Erythroblast (primary cell): ENCODE measurements at regions not wholly inside any gene's neighbourhood (a gene's known extent, or its start where the extent isn't known, plus 50 kb on each side); places are given as distances from the start of the nearest gene placed in this dataset.

ENCODE experiments used
- GATA1 ChIP-seq: IDR thresholded peaks from 2 replicates; pipeline ENCODE4 v1.6.1; 2011; ENCODE audit warnings: low read depth, mild to moderate bottlenecking, control low read depth, low read length, moderate library complexity
- POLR2A ChIP-seq: IDR thresholded peaks from 2 replicates; pipeline ENCODE4 v1.6.1; 2011; ENCODE audit warnings: mild to moderate bottlenecking, low read length

DNA sequence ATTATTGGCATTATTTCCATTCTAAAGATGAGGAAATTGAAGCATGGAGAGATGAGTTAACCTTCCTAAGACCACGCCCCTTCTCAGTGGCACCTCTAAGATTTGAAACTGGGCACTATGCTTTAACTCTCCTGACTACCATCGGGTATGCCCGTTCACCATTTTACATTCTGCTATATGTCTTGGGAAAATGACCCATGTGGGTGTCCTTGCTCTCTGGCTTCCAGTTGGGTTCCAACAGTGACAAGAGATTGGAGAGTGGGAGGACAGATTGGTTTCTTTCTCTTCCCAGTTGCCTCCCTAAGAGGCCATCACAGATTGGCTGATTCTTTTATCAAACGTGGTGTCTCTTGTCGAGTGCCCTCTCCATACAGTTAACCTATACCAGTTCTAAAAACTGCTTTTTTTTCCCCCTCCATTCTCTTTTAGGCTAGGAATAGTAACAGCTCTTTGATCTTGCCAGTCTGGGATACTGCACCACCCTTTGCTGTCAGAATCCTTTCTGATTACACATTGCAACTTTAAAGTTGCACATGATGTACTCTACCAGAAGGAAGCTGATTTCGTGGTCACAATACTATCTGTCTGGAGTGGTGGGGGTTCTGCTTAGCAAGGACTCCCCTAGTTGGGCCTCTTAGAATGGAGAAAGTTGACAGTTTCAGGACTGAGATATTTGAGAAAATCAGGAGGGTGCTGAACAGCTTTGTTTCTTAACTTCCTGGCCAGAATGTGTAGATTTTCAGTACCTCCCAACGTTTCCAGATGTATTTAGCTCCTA lies 88.0 kb upstream of the ELOVL5 start:
- TF ChIP-seq POLR2A (no peak), GATA1 (no peak)
